ENCODE measurements at regions not wholly inside any gene's neighbourhood (a gene's known extent, or its start where the extent isn't known, plus 50 kb on each side); places are given as distances from the start of the nearest gene placed in this dataset.
A peak's percentile ranks its signal among the peaks of the same experiment; 100 is the strongest.

DNA sequence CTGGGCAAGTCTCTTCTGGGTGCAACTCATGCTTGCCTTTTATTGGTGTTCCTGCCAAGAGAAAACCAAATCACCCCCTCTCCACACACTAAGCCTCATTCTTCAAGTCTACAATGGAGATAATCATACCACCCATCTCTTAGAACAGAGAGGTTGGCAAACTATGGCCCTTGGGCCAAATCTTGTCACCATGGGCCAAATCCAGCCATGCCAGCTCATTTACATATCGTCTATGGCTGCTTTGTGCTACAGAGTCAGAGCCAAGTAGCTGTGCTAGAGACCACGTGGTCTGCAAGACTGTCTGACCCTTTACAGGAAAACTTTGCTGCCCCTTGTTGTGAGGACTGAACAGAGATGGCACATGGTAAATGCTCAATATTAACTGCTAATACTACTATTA lies 270.3 kb upstream of the PARD3B start:
- ATAC-seq = no peak

DNA sequence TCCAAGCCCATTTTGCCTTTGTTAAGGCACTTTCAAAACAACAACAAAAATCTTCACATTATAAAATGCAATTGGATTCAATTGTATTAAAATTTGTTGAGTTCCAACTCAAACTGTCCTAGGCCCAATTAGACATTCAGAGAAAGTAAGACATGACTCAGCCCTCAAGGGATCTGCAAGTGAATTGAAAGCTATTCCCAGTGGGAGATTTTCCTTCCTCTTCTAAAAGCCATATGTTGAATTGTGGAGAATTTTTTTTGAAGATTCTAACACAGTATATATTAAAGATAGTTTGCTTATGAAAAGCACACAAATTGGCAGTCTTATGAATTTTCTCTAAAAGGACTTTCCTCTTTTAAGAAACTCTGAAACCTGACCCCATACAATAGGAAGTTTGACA lies 268.0 kb upstream of the PARD3B start:
- no peak for ATAC-seq

DNA sequence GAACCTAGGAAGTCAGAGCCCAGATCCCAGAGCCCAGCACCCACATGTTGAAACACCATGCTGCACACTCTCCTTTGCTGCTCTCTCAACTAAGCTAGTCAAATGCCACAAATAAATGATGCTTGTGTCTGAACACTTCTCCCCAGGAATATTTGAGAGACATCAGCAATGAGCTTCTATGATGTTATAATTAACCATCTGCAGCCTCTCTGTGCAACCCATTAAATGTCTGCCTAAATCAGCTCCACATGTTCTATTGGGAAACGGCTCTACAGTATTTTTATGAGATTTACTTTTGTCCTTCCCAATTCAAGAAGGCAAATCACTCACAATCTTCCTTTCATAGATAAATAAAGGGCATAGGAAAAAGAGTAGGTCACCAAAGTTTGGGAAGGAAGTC lies 266.8 kb upstream of the PARD3B start:
- no peak for ATAC-seq

DNA sequence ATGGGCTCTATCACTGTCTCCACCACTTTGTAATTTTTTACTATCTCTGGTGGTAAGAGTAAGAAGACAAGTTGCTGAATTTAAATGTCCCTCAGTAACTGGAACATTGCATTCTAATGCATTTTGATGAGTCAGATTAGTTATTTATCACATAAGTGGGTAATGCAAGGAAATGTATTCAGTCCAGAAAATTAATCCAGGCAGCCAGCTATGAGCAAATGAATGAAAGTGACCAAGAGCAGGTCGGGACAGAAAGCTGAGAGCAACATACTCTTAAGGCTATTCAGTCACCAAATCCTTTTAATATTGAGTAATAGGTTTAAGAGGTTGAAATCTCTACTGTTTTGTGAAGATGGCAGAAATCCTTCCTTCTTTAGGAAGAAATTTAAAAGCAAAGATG lies 265.5 kb upstream of the PARD3B start:
- no peak for ATAC-seq

DNA sequence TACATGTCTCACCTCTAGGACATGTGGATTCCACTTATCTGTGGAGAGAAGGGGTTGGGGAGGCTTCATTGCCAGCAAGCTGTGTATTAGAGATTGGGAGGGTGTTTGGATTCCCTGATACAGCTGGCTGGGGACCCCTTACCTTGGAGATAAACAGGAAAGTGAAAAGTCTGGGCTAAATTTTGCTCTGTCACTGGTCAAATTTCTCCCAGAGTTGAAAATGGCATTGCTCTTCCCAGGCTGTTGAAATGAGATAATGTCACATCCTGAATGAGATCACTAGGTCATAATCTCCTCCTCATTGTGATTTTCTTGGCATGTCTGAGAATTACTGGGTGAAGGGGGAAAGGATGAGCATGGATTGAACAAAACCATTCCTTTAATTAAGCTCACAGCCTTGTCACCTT lies 265.0 kb upstream of the PARD3B start:
- no peak for ATAC-seq

DNA sequence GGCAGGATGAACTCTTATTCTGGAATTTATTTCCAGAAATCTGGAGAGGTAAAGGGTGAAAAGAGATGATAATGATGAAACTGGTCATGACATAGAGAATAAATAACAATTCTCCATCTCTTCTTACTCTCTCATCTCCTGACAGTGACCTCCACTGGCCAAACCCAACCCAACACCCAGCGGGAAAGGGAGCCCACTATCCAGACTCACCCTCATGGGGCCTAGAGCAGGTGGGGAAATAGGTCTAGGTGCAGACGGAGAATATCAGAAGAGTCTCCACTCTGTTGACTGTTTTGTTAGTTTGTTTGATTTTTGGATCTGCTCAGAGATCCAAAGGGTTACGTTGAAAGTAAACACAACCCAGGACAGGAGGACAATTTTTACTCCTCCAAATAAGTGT lies 263.2 kb upstream of the PARD3B start:
- no peak for ATAC-seq

DNA sequence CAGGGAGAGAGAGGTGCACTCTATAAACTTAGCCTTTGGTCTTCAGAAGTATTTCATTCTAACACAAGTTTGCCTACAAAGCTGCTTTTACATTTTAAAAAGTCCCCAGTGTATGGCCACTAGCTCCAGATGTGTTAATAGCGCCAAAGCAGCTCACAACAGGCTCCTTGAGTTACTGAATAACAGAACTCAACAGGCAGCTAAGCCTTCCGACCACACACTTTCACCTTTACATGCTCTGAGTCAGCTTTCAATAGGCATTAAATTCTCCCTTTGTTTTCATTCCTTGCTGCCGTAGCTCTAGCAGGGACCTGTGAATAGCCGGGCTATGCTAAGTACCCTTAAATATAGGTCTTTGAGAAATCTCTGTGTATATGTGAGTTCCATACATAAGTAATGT lies 262.8 kb upstream of the PARD3B start:
- ATAC-seq = peak; percentile 65

DNA sequence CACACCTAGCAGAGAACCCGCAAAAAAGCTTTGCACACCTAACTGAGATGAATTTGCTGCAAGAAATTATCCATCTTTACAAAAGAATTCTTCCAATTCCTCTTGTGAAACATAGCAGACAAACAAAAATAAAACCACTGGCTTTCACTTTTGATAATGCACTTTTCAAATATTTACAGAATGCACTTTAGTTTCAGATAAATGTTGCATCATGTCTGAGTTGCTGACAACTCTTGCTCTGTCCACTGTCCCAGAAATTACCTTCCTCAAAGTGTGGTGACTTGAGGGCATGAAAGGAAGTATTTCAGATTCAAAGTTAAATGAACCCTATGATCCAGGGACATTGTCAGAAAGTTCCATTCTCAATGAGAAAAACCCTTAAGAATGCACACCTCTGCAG lies 256.2 kb upstream of the PARD3B start:
- ATAC-seq = no peak

DNA sequence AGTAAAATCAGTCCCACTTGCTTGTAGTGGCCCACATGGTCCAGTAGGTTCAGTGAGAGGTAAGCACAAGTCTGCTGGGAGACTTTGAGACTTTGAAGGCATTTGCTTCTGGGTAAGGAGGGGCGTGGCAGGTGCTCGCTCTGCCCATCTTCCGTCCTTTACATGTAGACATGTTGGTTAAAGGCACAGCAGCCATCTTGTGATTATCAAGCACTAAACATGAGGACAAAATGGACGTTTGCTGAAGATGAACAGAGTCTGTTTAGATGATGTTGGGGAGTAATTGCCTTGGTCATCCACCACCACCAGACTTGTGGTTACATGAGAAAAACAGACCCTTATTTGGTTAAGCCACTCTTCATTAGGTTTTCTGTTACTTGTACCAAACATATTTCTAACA lies 252.8 kb upstream of the PARD3B start:
- ATAC-seq = no peak

DNA sequence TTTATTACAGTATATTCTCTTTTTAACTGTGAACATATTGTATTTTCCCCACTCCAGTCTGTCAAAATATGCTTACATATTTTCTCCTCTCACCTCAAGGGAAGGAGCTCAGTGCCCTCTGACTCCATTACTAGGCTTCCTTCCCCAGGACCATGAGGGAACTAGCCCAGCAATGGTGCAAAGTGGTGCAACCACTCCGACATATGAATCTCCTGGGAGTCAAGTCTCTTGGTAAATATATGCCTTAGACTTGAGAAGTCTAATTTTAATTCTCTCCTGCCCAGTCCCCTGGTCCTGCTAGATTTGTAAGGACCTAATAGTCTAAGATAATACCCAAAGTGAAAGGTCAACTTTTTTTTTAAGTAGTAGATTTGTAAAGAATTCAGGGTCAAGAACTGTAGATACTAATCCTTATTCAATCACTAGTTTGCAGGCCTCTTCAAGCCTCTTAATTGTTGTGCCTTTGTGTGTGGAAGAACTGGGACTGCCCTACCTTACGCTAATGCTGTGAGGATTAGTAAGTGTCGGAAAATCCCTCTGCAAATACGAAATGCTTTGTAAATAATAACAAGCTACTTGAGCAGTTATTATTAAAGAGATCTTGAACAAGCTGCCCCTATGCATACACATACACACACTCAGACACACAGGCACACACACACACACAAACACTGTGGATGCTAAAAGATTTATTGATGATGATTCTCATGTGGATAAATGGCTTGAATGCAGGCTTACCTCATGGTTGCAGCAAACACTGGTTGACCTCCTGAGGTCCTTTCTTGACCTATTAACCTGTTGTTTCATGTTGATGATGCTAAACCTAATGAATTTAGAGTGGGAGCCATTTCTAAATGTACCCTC lies 251.2 kb upstream of the PARD3B start:
- ATAC-seq = peak; percentile 22

DNA sequence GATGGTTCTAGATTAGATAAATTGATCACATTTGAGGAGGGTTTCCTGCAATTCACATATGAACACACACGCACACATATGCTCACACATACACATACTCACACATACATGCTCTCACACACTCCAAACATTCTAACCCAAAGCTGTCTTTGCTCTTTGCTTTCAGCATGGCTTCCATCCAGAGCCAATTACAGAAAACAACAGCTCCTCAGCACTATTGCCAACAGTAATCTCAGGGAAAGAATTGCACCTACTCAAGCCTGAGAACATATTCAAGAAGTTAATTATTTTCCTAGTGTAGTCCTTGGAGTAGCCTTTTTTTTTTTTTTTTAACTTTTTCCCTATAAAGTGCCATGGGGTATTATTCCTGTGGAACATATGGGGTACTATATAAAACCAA lies 246.9 kb upstream of the PARD3B start:
- no peak for ATAC-seq

DNA sequence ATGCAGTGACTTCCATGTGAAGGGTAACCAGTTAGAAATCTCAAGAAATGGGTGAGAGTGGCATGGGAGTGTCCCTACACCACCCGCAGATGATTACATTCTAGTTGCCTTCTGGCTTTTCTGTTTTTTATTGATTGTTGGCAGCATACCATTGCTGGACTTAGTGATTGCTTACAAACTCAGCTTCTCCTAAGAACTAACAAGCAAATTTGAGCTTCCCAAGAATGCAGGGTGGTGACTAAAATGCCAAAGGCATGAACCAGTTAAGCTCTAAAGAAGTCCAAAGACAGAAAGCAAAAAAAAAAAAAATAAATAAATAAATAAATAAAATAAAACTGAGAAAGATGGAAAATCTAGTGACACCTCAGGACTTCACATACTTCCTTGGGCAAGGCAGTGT lies 245.5 kb upstream of the PARD3B start:
- ATAC-seq = no peak

DNA sequence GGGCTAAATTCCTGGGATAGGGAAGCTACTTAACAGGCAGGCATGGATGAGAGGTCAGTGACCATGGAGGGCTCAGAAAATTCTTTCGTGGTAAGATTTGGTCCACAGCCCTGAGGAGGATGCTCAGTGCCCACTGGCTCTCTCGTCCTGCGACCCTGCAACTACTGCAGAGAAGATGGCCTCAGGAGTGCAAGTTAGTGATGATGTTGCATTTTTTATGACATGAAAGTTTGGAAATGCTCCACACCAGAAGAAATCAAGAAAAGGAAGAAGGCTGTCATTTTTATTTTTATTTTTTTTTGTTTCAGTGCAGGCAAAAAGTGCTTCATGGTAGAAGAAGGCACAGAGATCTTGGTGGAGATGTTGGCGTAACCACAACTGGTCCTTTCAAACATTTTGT lies 238.6 kb upstream of the PARD3B start:
- no peak for ATAC-seq

DNA sequence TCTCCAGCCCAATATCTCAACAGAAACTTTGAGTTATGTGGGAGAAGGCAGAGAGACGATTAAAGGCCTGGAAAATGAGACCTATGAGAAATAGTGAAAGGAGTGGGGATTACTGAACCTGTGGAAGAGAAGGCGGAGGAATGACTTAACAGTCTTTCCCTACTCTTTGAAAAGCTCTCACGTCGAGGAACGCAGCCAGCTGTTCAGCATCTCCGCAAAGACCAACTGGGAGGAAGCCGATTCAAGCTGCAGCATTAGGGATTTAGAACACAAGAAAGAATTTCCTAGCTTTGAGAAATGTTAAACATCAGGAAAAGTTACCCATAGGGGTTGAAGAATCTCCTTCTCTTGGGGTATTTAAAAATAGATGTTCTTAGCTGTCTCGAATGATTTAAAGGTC lies 233.2 kb upstream of the PARD3B start:
- no peak for ATAC-seq

DNA sequence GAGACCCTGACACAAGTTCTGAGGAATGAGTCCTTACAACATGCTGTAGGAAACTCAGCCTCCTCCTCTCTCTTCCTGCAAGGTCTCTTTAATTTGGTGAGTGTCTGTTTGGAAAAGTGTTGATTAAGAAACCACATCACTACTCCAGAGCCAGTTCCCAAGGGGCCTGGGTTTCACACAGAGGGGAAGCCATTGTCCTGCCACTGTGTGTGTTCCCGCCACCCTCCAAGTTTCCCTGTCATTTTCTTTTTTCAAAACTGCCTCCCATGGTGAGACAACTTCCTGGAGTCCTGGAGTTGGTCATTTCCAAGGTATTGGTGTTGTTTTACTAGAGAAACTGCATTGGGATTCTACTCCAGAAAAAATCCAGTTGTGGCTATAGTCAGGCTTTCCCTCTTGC lies 232.0 kb upstream of the PARD3B start:
- ATAC-seq = no peak

DNA sequence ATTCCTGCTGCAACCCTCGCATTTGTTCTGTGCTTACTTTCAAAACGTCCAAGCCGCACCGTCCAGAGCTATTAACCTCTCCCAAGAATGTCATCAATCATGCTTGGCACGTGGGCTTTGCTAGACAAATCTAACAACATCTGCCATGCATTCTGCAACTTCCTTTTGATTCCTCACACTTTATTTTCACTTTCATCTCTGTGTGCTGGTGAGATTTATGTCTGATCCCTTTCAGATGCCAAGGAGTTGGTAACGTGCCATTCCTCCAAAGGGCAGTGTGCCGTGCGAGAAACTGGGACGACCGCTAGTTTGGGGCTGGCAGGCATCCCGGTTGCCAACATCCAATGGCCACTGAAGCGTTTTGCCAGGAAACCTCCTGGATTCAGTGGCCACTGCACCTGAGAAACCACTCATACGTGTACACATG lies 230.0 kb upstream of the PARD3B start:
- no peak for ATAC-seq

DNA sequence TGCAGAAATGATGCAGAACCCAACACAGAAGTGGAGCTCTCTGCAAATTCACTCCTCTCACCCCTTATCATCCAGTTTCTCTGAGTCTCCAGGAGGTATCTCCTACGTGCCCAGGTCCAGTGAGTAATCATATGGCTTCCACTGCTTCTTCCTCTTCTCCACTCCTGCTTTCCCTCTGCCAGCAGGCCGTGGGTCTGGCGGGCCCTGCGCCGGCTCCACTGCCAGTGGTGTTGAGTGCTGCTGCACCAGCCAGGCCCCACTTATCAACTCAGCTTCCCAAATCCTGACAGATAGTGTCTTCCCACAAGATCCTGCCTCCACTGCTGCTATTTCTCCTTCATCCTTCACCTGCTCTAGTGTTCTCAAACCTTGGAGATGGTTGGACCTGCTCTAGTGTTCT lies 227.6 kb upstream of the PARD3B start:
- ATAC-seq = no peak

DNA sequence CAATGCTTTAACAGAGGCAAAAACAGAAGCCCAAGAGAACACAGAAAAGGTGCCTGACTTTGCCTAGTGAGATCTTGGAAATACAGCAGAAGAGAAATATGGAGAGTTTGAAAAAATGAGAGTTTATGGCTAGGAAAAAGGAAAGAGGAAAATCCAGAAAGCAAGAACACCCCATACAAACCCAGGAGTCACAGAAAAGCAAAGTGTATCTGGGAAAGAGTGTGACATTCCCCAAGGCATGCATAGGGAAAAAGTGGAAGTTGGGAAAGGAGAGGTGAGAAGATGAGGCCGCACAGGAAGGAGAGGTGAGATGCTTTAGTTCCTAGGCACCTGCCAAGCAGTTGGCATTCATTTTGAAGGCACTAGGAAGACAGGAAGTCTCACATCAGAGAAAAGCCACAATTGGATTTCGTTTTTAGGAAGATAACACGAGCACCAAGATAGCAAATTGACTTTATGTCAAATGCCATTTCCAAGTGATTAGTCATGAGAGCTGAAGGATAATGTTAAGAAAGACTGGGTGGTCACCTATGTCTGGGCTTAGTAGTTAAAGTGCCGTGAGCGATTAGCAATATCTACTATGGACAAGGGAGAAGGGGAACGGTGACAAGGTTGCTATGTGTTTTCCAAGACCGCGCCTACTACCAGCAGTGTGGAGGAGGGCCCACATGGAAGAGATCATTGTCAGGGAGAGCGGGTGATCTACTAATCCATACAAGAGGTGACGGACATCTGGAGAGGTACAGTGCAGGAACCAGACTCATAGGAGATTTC lies 224.1 kb upstream of the PARD3B start:
- ATAC-seq = no peak

DNA sequence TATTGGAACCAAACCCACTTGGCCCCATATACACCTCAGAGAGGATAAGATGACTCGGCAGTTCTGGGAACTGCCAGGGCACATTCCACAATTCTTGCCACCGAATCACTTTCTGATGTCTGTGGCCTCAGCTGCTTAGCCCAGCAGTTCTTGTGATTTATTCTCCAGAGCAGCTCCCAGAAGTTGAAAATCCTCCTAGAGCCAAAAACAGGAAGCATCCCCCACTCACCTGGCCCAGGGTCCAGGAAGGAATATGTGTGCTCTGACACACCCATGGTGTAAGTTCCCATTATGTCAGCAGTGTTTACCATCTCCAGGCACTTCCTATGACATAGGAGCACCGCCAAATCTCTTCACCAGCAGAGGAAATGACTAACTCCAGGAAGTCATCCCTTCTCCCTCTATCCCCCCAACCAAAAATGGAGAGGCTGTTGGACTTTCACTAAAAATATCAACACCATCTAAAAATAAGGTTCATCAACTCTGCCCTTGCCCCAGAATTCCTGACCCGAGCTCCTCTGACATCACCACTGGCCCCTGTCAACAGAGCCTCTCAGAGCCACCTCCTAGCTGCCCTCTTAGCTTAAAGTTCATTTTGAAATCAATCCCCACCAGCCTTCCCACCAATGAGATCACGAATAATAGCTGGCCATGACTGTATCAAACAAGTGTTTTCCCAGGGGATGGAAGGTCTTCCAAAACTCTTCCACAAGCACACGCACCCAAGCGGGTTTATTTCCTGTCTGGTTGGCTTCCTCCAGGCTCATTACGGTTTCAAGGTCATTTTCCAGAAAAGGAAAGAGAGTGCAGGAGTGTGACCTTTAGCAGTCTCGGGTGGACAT lies 223.1 kb upstream of the PARD3B start:
- peak; percentile 77 for ATAC-seq

DNA sequence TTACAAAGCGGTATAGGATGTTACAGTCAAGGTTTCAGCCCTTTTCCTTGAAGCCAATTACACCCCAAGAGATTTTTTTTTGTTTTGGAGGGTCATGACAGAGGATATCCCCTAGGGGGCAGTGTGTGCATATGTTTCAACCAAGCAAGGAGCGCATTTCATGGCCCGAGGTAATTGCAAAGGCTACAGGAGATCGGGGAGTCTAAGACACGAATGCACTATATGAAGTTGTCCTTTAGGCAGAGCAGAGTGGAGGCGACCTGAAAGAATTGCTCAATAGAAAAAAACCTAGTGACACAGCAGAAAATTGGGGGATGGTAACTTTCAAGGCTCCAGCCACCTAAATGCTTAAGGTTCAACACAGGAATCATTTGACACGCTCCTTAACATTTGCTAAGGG lies 219.8 kb upstream of the PARD3B start:
- peak; percentile 80 for ATAC-seq

DNA sequence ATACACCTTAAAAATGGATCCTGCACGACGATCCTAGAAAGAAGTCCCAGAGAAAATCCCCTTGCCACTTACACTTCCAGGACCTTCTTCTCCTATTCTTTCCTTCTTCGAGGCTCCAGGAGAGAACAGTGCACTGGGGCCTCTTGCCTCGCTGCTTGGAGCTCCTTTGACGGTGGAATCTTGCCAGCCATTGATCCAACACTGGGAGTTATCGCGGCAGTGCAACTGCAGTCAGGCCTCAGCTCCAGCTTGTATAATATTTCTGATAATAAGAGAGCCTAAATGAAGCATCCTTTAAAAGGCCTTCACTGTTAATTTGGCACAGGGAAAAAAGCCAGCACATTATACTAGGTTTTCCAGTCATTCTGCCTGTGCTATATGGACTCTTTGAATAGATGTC lies 216.9 kb upstream of the PARD3B start:
- ATAC-seq = no peak

DNA sequence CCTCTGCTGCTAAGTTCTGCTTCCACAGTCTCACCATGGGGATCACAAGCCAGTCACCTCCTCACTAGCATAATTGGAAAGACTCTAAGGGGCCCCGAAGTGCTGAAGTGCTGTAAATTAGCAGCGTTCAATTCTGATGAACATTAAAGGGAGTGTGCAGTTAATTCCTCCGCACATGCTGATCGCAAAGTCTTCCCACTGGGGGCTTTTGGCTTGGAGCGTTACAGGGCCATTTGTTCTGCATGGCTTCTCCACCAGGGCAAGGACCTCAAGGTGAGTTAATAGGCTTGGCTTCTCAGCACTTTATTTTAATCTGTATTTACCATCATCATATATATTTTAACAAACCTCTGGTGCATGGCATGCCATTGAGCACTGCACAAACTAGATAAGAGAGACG lies 216.3 kb upstream of the PARD3B start:
- no peak for ATAC-seq

DNA sequence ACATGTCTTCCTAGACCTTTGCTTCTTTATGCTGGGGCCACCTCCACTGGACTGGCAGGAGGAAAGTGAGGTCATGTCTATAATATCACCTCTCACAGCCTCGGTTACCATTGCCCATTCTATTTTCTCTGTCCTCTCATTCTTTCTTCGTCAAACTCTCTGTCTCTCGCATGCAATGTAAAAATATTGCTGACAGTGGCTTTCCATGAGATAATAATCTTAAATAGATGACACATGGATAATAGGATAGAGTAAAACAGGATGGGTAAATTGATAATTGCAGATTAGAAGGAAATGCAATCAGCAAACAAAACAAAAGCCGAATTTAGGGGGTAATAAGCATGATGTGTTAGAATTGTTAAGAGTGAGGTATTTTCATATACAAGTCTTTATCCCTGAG lies 215.7 kb upstream of the PARD3B start:
- no peak for ATAC-seq
